ENCODE measurements at regions not wholly inside any gene's neighbourhood (a gene's known extent, or its start where the extent isn't known, plus 50 kb on each side); places are given as distances from the start of the nearest gene placed in this dataset.

- DNase-seq: no peak
Measured at GRCh38 chr20:60453388-60454246, 495.4 kb downstream of the CDH26 start.

DNA sequence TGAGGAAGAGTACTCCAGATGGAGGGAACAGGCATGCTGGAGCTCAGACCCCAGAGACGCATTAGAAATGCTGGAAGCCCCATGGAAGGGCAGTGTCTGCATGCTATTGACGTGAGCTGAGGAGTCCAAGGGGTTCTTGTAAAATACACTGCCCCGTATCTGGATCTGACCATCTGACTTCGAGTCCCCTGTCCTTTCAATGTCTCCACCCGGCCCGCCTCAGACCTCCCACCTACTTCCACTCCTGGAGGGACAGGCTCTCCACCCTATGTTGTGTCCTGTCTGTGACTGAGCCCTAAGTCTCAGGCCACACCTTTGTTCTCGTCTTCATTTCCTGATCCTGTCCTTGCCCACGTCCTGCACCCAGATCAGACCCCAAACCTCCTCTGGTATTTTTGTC is 496.3 kb downstream of the CDH26 start:
- no peak for DNase-seq

DNA sequence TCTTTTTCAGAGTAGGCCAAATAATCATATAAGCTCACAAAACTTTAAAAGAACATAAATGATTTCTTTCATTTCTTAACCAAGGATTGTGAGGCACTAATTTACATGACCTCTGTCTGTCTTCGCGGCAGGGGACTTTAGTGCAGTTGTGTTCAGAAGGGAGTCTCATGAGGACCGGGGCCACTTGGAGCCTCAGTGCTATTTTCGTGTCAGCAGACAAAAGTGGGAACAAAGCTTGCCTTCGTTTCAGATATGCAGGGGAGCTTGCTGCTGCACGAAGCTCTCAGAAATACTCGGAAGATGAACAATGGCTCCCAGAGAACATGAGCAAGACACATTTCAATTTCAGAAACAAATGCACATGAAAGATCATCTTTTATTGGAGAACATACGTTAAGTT is 497.0 kb downstream of the CDH26 start:
- DNase-seq: no peak

DNA sequence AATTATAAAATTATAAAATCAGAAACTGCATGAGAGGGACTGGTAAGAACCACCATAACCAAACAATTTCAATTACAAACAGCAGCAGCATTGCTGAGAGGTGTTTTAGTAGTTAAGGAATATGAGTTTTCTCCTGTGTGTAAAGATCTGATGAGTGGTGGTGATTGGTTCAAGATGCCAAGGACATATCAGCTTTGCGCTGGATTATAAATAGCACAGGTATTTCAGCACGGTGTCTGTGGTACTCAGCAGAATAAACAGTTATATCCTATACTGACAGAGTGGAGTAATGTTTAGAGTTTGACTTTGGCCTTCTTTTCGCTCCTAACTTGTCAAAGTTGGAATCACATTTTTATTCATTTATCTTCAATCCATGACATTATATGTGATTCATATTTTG is 501.0 kb downstream of the CDH26 start:
- no peak for DNase-seq

DNA sequence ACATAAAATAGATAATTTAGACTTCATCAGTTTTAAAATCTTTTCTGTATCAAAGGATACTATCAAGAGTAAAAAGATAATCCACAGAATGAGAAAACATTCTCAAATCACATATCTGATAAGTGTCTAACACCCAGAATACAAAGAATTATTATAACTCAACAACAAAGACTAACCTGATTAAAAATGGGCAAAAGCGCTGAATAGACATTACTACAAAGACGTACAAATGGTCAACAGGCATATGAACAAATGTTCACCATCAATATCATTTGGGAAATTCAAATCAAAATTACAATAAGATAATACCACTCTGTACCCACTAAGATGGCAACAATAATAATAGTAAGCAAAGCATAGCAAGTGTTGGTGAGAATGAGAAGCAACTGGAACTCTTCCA is 503.8 kb downstream of the CDH26 start:
- DNase-seq: no peak

DNA sequence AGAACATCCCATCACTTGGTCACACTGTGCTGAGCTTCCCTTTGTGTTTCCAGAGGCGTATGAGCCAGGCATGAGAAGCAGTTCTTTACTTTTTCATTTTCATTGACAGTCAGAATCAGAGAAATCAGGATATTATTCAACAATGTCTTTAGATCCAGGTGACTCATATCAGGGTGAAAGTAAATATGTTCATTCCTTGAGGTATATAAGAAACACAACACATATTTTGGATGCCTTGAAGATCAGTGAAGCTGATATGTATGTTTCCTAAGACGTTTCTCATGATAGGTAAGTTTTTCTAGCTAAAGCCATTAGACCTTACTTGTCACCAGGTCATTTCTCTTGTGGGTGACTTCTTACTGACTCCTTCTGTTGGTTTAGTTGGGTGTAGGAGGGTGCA is 505.6 kb downstream of the CDH26 start:
- DNase-seq: no peak

DNA sequence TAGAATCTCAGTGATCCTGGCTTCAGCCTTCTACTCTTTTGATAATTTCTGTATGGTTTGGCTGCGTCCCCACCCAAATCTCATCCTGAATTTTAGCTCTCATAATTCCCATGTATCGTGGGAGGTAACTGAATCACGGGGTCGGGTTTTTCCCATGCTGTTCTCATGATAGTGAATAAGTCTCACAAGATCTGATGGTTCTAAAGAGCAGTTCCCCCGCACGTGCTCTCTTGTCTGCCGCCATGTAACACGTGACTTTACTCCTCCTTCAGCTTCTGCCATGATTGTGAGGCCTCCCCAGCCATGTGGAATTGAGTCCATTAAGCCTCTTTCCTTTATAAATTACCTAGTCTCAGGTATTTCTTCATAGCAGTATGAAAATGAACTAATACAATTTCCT is 507.2 kb downstream of the CDH26 start:
- no peak for DNase-seq

- no peak for DNase-seq
Measured at GRCh38 chr20:60465993-60466686, 507.9 kb downstream of the CDH26 start.

GRCh38 chr20:60466687-60467022 is 508.4 kb downstream of the CDH26 start:
- DNase-seq: no peak

GRCh38 chr20:60467078-60467477 is 508.9 kb downstream of the CDH26 start:
- no peak for DNase-seq

DNA sequence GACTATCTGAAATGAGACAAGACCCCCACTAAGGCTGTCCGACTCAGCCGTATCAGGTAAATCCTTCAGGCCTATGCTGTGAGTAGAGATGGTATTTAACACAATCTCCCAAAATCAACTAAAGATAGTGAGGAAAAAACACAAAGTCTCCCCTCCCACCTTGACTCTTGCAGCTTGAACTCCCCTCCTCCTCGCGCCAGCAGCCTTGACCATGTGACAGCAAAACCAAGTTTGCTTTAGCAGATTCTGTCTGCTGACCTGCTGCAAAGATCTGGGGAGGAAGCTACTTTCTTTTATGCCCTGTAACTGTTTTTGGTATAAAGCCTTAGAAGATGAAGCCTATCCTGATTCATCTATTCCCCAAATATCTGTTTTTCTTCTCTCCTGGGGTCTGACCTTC is 509.5 kb downstream of the CDH26 start:
- DNase-seq: no peak

DNA sequence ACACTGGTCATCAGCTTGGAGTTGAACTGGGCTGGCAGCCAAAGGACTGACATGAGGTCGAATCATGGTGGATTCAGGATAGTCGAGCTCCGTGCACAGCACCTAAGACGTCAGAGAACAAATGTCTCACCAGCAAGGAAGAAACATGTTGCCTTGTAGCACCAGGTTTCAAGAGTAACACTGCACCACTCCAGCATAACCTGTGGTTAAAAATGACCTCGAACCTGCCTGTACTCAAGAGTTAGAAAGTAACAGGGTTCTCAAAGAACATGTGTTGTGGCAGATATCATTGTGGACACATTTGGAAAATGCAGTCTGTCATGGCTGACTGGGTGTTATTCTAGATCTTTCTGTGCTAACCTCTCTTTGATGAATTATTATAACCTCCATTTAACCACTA is 511.6 kb downstream of the CDH26 start:
- no peak for DNase-seq

DNA sequence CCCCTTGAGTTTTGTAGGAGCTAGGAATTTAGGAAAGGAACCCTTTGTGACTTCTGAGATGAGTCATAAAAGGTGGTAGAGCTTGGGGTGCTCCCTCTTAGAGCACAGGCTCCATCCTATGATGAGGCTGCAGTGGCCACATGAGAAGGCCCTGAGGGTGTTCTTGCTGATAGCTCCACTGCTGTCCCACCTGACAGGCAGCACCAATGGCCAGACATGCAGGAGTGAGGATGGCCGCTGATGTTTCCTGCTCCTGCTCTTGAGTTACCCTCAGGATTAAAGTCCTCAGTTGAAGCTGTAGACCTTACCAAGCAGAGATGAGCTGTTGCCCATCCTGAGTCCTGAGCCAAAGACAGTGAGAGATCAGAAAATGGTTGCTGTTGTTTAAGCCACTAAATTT is 512.1 kb downstream of the CDH26 start:
- DNase-seq: no peak

DNA sequence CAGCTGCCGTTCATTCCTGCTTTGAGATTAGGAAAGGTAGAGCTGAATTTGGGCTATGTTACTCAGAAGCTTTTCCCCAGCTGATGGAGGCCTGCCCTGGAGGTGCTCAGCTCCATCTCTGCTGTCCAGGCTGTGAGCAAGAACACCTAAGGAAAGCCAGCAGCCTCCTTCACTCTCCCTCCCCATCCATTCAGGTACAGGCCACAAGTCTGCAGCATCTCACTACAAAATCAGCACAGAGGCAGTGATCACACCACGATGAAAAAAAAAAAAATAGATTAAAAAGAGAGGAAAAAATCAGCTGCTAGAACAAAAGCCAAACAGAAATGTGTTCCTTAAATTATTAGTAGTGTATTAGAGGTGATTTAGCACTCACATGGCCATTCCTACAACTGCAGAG is 515.0 kb downstream of the CDH26 start:
- no peak for DNase-seq

- DNase-seq: no peak
Measured at GRCh38 chr20:60474385-60474910, 516.2 kb downstream of the CDH26 start.

- DNase-seq: no peak
Measured at GRCh38 chr20:60476045-60476444, 517.8 kb downstream of the CDH26 start.

- no peak for DNase-seq
Measured at GRCh38 chr20:60477958-60478357, 519.7 kb downstream of the CDH26 start.

DNA sequence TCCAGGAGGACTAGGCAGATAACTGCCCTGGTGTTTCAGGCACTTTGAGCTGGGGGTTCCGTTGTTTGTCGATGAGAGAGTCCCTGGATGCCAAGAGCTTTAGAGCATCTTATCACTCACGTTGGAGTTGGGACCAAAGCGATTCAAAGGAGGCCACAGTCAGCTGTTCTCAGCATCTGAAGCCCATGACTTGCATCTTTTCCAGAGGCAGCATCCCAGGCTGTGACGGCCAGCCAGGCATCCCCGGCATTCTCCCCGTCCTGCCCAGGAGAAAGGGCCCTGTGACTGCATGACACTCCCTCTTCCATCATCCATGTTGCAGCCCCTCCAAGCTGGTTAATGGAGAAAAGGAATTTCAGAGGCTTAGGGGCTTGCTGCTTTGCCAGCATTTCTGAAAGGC is 520.3 kb downstream of the CDH26 start:
- no peak for DNase-seq

GRCh38 chr20:60480950-60481742 is 522.9 kb downstream of the CDH26 start:
- no peak for DNase-seq

GRCh38 chr20:60481743-60482133 is 523.5 kb downstream of the CDH26 start:
- DNase-seq: no peak

GRCh38 chr20:60482221-60483008 is 524.2 kb downstream of the CDH26 start:
- DNase-seq: no peak

DNA sequence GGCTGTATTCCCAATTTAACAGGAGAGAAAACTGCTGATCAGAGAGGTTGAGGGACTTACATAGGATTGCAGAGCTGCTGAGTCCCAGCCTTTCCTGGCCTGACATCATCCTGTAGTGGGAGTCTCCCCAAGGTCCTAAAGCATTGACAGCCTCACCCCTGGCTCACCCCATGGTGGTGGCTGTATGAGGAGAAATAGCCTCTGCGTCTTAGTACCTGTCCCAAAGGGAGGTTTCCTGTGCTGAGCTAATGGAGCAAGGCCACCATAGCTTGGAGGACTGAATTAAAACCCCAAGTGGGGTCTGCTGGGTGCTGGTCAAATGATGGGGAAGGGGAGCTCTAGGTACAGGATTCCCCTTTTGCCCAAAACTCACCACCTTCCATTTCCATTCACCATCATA is 525.1 kb downstream of the CDH26 start:
- no peak for DNase-seq

GRCh38 chr20:60484316-60484715 is 526.1 kb downstream of the CDH26 start:
- DNase-seq: no peak

Measured in CD4-positive, alpha-beta T cell treated with Interleukin-17A for 4 hours (primary cell).